ENCODE measurements at regions not wholly inside any gene's neighbourhood (a gene's known extent, or its start where the extent isn't known, plus 50 kb on each side); places are given as distances from the start of the nearest gene placed in this dataset.

GRCh38 chr5:166625210-166625865 is 1666.1 kb upstream of the WWC1 start:
- no peak overlapping the region for H3K4me3 ChIP-seq (ENCODE audit: low read depth in 1 of 3, low read length in 3 of 3)
- no peaks in the 10 kb centered on the region for H3K27me3 ChIP-seq (ENCODE audit: control insufficient read depth in 4 of 4, insufficient read depth in 4 of 4, low read length in 3 of 4)
- TF ChIP-seq REST (IDR thresholded peaks at IDR 0.05) (no peak), ZBTB33 (IDR thresholded peaks at IDR 0.05) (no peak), EGR1 (IDR thresholded peaks at IDR 0.05; ENCODE audit: low read depth in 2 of 2) (no peak), FOXA2 (IDR thresholded peaks at IDR 0.05) (no peak), RXRA (IDR thresholded peaks at IDR 0.05) (no peak), NR2F2 (IDR thresholded peaks at IDR 0.05) (no peak), YY1 (IDR thresholded peaks at IDR 0.05) (no peak), FOXA1 (IDR thresholded peaks at IDR 0.05) (no peak), CTCF (IDR thresholded peaks at IDR 0.05; ENCODE audit: low read depth, low read length, missing input control) (no peak), HNF4G (IDR thresholded peaks at IDR 0.05) (no peak), SP1 (IDR thresholded peaks at IDR 0.05) (no peak), TAF1 (conservative IDR thresholded peaks at IDR 0.05) (no peak)
- no peak for DNase-seq (ENCODE audit: low spot score)
- H3K4me1 ChIP-seq (ENCODE audit: control insufficient read depth in 4 of 4, insufficient read depth in 4 of 4, low read length in 3 of 4) = no peaks in the 10 kb centered on the region
- H3K27ac ChIP-seq (ENCODE audit: low read depth in 1 of 2, low read length in 2 of 2) = no peak overlapping the region
- no peak overlapping the region for H3K9ac ChIP-seq (ENCODE audit: low read depth in 1 of 2, low read length in 2 of 2)
- H3K9me3 ChIP-seq (ENCODE audit: control insufficient read depth in 4 of 4, low read length in 3 of 4) = no peaks in the 10 kb centered on the region
- WGBS = 65% methylated on average over 6 of the region's 6 CpGs
- H3K36me3 ChIP-seq (ENCODE audit: control insufficient read depth in 4 of 4, insufficient read depth in 3 of 4, low read depth in 1 of 4, low read length in 3 of 4) = no peaks in the 10 kb centered on the region

GRCh38 chr5:166637295-166637694 is 1654.2 kb upstream of the WWC1 start:
- no peak overlapping the region for H3K27ac ChIP-seq (ENCODE audit: low read depth in 1 of 2, low read length in 2 of 2)
- H3K9ac ChIP-seq (ENCODE audit: low read depth in 1 of 2, low read length in 2 of 2) = no peak overlapping the region
- TF ChIP-seq ZBTB33 (IDR thresholded peaks at IDR 0.05) = no peak
- no peak for TF ChIP-seq RAD21 (IDR thresholded peaks at IDR 0.05)
- TF ChIP-seq TAF1 (conservative IDR thresholded peaks at IDR 0.05) = no peak
- no peak for TF ChIP-seq ATF3 (IDR thresholded peaks at IDR 0.05)
- no peak for TF ChIP-seq JUND (IDR thresholded peaks at IDR 0.05)
- no peak for TF ChIP-seq FOXA2 (IDR thresholded peaks at IDR 0.05)
- no peak for TF ChIP-seq HNF4A (conservative IDR thresholded peaks at IDR 0.05)
- no peak for TF ChIP-seq REST (IDR thresholded peaks at IDR 0.05)
- no peak for TF ChIP-seq NR2F2 (IDR thresholded peaks at IDR 0.05)
- no peak for TF ChIP-seq RXRA (IDR thresholded peaks at IDR 0.05)
- TF ChIP-seq GABPA (IDR thresholded peaks at IDR 0.05 in 1 of 2, conservative IDR thresholded peaks at IDR 0.05 in 1 of 2) = no peak
- no peaks in the 10 kb centered on the region for H3K9me3 ChIP-seq (ENCODE audit: control insufficient read depth in 4 of 4, low read length in 3 of 4)
- H3K4me1 ChIP-seq (ENCODE audit: control insufficient read depth in 4 of 4, insufficient read depth in 4 of 4, low read length in 3 of 4) = no peaks in the 10 kb centered on the region
- no peak overlapping the region for H3K4me3 ChIP-seq (ENCODE audit: low read depth in 1 of 3, low read length in 3 of 3)
- H3K27me3 ChIP-seq (ENCODE audit: control insufficient read depth in 4 of 4, insufficient read depth in 4 of 4, low read length in 3 of 4) = no peaks in the 10 kb centered on the region
- WGBS = 91% methylated on average over 1 of the region's 1 CpG
- no peaks in the 10 kb centered on the region for H3K36me3 ChIP-seq (ENCODE audit: control insufficient read depth in 4 of 4, insufficient read depth in 3 of 4, low read depth in 1 of 4, low read length in 3 of 4)
- DNase-seq (ENCODE audit: low spot score) = no peak

Data from liver (tissue), 8 donors.